Head of caudate nucleus (tissue), 42 donors: ENCODE measurements at regions not wholly inside any gene's neighbourhood (a gene's known extent, or its start where the extent isn't known, plus 50 kb on each side); places are given as distances from the start of the nearest gene placed in this dataset.
"Not testable (repeated sequence)": the region's sequence is repeated elsewhere in the genome, so short reads cannot be mapped to it uniquely, and the experiment has no call there.

Experiments
- DNase-seq, 42 donors: peaks; one replicate each; pipeline versions ENCODE4 v3.0.0 to v3.0.0-alpha.2; 2020 to 2021; ENCODE audit warnings: mixed read lengths in 7 of 42
- intact Hi-C: fragments of 100-400 bp; cut with DNase I; formaldehyde crosslinking; loops from one replicate; pipeline ENCODE4 v1.15.0; 2022

DNA sequence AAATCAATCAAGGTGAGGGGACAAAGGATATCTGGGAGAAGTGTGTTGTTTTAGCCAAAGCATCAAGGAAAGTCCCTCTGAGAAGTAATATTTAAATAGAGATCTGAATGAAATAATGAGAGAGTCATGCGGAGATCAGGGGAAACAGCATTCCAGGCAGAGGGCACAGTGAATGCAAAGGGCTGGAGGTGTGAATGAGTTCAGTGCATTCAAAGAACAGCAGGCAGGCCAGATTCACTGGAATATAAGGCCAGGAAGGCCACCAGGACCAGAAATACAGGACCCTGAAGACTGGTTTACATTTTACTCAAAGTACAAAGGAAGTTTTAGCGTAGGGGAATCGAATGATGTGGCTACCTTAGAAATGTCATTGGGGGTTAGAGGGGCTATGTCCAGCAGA, 436.2 kb upstream of the TMEM132C start:
- intact Hi-C loops, result no loop called here
- DNase-seq, result no peak

DNA sequence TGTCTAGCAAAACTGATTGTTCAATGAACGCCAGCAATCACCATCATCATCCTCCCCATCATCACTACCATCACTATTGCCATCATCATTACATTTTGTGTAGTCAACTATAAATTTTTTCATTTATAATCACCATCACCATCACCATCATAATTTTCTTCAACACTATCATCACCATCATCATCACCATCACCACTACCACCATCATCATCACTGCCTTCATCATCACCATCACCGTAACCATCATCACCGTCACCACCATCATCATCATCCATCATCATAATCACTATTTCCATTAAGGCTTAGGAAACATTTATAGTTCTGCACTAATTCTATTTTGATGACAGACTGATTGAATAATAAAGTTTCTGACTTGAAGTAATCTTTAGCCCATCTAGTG, 434.8 kb upstream of the TMEM132C start:
- intact Hi-C loops, result no loop called here
- DNase-seq, result no peak

DNA sequence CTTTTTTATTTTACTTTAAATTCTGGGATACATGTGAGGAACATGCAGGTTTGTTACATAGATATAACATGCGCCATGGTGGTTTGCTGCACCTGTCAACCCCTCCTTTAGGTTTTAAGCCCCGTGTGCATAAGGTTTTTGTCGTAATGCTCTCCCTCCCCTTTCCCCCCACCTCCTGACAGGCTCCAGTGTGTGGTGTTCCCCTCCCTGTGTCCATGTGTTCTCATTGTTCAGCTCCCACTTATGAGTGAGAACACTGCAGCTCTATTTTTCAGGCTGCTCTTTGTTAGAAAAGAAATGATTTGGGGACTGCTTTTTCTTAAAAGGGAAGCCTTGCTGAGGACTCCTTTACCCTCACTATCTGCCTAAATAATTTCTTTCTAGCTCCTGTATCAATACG, 430.2 kb upstream of the TMEM132C start:
- peak in 9 of 42 donors; percentile 5 to 52 (median 43) for DNase-seq

DNA sequence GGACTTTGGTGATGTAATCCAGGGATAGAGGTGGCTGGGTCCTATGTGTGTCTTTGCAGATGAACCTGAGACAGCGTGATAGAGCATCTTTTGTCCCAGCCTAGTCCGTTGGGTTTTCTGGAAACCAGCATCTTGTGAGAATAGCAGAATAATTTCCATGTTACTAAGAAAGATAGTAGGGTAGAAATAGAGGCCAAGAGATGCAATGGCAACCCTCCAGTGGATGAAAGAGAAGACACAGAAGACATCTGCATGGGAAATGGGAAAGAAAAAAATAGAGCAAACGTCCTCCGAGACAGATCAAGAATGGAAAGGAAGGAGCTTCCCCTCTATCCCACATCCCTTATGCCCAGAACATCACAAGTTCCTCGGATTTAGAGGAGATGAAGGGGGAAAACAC, 409.3 kb upstream of the TMEM132C start:
- intact Hi-C loops, result no loop called here
- DNase-seq, result no peak

More for the DNA sequence above, 430.2 kb upstream of the TMEM132C start:
- intact Hi-C loops, result not testable (repeated sequence)

DNA sequence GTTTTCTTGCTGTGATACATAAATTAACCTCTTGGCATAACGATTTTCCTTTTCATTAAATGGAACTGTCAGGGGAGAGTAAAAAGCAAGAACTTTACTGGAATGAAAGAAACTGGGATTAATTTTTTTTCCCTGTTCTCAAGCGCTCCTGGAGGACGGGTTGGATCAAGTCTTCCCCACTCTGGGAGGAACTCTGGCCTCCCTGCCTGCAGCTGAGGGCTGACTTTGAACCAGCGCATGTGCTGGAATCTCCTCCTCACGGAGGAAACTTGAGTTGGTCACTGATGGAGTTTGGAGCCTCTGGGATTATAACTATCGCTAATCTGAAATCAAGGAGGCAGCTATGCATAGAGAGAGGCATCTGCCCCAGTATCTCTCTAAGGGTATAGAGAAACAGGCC, 406.4 kb upstream of the TMEM132C start:
- intact Hi-C loops, result no loop called here
- no peak for DNase-seq

DNA sequence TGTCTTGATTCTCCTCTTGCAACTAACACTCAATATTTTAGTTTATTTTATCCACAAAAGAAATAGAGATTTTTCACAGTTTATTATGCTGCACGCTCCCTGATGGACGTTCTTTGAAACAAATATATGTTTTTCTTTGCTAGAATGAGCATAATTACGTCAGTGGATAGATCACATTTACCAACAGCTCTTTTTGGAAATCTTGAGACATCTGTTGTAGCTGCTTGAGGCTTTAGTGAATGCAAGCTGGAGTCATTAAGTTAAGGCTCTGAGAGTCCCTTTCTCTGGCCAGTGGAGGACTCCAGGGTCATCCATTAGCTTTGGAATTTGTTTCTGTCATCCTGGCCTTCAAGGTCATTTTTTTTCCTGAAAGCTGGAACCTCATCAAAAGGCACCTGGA, 405.6 kb upstream of the TMEM132C start:
- intact Hi-C loops, result no loop called here
- no peak for DNase-seq

DNA sequence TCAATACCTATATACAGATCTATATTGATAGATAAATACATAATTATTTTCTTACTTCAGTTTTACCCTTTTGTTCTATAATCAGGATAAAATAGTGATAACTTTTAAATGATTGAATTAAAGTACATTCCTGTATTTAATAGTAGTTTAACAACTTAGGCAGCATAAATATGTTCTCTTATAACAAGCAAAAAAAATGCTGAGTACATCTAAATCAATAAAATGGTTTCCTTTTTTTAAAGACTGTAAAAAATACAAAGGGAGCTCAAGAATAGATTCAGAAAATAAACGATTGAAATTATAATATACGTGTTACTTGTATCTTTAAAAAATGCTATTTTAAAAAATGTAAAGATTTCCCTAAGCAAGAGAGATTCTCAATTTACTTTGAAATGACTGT, 393.7 kb upstream of the TMEM132C start:
- intact Hi-C loops, result no loop called here
- no peak for DNase-seq

DNA sequence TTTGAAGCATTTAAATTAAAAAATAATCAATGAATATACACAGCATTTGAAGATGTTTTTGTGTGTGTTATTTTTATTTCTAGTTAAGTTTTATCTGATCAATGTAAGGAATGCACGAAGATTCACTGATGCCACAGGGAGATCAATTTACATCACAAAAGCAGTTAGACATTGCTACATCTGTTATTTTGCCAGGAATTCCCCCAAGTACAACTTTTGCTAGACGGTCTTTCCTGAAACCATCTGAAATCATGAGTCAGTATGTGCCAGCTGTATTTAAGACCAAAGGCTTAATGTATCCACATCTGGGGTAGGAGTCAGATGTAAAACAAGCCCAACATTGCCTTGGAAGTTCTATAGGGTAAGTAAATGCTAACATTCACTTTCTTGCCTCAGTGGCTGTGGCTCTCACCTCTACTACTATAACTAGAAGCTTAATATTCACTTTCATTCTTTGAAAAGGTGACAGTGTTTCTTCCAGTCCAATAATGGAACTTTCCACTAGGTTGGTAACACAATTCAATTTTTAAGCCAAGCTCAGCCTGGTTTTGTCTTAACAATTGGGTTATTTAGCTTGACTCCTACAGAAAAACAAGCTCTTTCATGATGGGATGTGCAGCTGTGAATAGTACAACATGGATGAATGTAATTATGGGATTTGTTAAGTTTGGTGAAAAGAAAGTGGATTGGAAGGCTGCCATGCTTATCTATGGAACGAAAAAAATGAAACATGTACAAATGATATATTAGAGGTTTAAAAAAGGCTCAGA, 385.4 kb upstream of the TMEM132C start:
- peak in 3 of 42 donors; percentile 15 to 47 (median 46) for DNase-seq
- intact Hi-C loops, result no loop called here

DNA sequence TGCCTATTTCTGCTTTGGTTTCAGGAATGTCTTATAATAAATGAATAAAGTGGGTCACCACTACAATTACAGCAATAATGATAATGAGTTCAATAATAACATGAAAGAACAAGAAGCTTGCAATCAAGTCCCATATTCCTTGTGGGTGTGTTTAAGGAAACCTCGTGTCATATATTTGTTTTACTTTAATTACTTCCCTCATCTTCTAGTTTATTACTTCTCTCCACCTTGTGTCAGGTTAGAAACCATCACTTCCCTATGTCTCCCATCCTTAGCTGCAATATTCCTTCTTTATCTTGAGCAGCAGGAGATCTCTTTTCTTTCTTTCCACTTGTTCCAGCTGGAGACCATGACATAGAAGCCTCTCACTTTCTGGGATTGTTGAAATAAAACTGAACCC, 384.0 kb upstream of the TMEM132C start:
- intact Hi-C loops, result no loop called here
- no peak for DNase-seq

DNA sequence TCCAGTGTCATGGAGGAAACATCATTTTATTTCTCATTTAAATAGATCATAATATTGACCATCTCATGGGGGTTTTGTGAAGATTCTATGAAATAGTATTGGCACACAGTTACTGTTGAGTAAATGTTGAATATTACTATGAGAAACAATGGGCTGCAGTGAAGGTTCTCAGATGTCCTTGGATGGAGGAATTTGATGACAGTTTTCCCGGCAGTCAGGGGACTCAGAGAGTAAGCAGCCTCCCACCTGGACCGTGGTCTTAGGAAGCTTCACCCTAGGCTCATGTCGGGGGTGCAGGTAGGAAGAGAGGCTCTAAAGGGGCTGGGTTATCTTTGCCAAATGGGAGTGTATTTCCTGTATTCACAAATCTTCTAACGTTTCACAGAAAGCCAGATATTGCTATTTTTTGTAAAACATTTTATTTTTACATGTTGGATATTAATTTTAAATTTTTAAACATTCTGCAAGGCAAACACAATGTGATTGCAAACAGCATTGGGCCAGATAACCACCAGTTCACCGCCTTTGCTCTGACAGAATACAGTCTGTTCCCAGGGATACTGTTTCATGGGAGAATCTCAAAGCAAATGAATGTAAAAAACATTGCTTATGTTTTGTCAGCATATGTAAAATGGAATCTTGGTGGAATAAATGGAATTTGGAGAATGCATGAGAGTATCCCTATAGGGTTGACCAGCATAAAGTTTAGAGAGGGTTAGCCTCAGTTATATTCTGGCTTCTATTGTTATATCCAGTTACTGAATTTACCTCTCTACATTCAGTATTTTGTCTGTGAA, 380.8 kb upstream of the TMEM132C start:
- DNase-seq, result no peak
- intact Hi-C loops, result no loop called here

DNA sequence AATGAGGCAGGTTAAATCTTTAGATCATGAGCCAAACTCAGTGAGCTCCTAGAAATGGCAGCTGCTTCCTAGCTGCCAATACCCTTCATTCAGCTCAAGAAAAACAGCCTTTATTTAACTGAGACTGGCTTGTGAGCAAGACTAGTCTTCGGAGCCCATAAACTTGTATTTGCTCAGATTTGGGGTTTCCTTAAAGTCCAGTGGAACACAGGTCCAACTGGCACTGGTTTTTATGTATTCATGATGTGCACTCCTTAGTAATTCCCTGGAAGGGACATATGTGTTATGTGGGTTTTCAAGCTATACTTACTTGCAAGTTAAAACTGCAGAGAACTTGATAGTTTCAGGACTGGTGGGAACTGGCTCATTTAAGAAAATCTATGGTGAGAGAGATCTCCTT, 380.1 kb upstream of the TMEM132C start:
- no peak for DNase-seq
- intact Hi-C loops, result no loop called here

DNA sequence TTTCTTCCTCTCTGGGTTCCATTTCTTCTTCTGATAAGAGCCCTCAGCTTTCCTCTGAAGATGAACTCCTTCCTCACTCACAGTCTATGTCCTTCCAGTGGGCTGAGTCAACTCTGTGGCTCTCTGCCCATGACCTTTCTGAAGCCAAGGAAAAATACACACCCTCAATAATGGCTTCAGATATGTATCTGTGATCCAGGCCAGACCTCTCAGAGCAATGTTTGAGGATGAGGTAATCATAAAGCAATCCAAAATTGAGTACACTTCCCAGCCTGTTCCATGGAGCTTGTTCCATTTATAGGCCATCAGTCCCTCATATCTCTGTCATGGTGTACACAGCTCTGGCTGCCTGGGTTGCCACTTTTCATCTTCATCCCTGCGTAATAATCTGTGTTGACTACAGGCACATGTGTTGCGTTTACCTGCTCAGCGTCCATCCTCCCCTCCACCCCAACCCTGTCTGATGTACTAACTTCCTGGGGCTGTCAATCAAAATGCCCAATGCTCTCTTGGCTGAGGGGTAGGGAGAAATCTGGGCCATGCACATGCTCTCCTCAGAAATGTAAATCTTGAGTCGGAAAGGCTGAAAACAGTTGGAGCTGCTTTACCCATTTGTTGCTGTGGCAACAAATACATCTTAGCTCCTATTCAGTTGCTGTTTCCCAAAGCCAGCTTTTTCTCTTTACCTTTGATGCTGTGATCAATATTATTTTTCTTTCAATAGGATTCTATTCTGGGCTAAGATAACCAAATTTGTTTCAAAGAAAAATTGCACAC, 377.8 kb upstream of the TMEM132C start:
- DNase-seq, result no peak
- intact Hi-C loops, result no loop called here

DNA sequence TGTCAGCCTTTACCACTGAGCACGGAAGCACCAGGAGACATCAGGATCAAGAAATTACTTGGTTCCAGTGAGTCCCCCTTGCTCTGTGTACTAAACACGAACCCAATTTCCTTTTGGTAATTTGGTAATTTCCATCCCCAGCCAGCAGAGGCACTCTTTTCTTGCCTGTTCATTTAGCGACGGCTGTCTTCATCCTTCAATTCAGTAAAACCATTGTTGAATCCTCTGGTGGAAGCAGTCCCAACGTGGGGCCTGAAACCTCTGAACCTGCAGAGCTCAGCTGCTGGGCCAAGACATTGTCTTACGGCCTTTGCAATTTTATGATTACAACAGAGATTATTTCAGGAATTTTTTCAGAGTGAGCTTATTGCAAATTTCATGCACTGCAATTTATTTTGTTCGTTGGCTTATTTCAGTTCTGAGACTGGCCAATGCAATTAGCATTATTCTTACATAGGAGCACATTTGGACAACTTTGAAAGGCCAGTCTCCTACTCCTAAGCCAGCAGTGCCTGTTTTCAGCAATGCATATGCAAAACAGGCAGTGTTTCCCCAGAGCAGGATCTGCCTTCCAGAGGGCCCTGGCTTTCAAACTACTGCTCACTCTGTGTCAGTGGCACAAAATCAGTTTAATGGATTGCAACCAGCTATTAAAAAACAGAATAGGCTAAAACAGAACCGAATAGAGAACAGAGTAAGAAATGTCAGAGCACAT, 372.9 kb upstream of the TMEM132C start:
- DNase-seq, result peak in 28 of 42 donors; percentile 11 to 67 (median 26)

DNA sequence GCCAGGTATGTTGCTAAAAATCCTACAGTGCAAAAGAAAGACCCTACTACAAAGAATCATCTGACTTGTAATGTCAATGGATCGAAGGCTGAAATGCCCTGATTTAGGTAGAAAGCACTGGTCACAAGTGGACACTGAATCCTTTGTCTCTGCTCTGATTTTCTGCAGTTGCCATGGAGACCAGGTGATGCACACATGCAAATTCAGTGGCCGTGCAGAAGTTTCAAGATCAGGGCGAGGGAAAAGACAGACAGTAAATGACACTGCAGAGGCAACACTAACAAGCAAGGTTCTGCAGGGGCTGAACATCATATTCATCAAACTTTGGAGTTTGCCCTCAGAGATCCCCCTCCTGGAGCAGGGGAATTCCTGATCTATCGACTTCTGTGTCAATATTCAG, 370.3 kb upstream of the TMEM132C start:
- no peak for DNase-seq
- intact Hi-C loops, result no loop called here

More for the DNA sequence above, 372.9 kb upstream of the TMEM132C start:
- intact Hi-C loops, result no loop called here

DNA sequence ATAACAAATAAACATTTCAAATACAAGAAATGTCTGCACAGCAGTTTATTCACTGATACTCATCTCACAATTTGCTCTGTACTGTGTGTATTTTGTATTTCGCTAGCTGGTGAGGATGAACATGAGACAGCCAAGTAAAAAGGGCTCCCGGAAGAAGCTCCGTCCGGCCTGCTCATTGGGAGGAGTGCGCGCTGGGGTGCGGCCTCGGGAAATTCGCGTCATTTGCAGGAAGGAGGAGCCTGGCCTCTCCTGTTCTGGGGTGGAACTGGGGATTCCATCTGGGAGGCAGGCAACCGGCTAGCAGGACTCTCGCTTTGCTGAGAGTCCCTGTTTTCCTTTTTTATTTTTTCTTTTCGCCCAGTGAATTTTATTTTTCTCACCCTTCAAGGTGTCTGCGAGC, 368.4 kb upstream of the TMEM132C start:
- intact Hi-C loops, result no loop called here
- DNase-seq, result no peak

DNA sequence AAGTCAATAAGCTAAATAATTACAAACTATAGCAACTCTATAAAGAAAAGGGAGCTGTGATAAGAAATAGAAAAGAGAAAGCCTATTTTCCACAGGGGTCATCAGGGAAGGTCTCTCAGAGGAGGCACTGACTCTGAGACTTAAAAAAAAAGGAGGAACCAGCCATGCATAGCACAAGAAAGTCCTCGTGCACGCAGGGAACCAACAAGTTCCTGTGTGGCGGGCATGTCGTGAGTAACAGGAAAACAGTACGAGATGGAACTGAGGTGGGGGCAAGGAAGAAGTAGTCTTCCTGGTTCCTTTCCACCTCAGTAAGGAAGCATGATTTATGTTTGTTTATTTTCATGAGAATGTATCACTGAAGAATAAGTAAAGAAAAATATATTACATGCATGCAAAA, 367.0 kb upstream of the TMEM132C start:
- no peak for DNase-seq
- intact Hi-C loops, result no loop called here

DNA sequence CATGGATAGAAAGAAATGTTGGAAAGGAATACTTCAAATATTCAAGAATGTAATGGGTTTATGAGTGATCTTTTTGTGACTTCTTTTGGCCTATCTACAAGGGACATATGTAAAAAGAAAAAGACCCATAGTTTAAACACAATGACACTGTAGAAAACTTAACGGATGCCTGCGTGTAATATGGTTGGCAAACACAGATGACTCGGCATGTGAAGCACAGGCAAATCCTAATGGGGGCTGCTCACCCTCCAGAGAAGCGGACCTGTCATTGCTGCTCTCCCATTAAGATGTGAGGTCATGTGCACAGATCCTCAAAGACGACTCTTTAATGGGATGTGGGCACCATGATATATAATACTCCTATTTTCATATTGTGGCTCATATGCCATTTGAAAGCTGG, 366.6 kb upstream of the TMEM132C start:
- no peak for DNase-seq

DNA sequence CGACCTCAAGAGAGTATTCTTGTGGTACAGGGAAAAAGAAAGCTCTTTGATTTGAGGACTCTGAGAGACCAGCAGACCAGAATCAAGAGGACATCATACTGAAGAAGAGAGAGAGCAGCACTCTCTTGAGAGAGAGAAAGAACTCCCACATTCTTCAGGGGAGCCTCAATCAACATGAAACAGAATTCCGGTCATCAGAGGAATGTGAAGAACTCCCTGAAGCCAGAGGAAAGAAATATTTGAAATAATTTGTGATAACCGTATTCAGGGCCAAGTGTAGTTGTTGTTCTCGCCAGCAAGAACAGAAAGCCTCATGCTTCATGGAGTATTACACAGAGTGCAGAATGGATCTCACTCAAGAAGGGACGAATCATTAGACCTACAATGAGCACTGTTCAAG, 363.8 kb upstream of the TMEM132C start:
- intact Hi-C loops, result no loop called here
- no peak for DNase-seq

More for the DNA sequence above, 366.6 kb upstream of the TMEM132C start:
- intact Hi-C loops, result no loop called here

DNA sequence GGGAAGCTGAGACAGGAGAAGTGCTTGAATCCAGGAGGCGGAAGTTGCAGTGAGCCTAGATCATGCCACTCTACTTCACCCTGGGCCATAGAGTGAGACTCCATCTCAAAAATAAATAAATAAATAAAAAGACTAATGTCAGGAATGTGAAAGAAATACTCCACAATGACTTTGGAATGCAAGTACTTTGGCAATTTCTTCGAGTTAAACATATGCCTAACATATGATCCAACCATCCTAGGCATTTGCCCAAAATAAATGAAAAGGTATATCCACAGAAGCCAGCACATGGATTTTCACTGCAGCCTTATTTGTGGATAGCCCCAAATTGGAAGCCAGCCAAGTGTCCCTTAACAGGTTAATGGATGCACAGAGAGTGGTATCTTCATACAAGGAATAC, 357.9 kb upstream of the TMEM132C start:
- intact Hi-C loops, result no loop called here
- no peak for DNase-seq
